Esophagus muscularis mucosa (tissue), 4 donors: ENCODE measurements at regions not wholly inside any gene's neighbourhood (a gene's known extent, or its start where the extent isn't known, plus 50 kb on each side); places are given as distances from the start of the nearest gene placed in this dataset.
"Not testable (repeated sequence)": the region's sequence is repeated elsewhere in the genome, so short reads cannot be mapped to it uniquely, and the experiment has no call there.

Experiments used
- CTCF ChIP-seq, 3 experiments: fragments of 200-600 bp in 2 of 3; fragments of 450-650 bp in 1 of 3; sonication (generic) in 2 of 3; IDR thresholded peaks; one replicate each; pipeline ENCODE4 v1.5.1; 2017 to 2019; ENCODE audit warnings: antibody characterized with exemption in 3 of 3, mild to moderate bottlenecking in 2 of 3, moderate library complexity in 1 of 3
- EP300 ChIP-seq: sonication (generic); formaldehyde crosslinking; IDR thresholded peaks from one replicate; pipeline ENCODE4 v1.6.1; 2017; ENCODE audit warnings: antibody characterized with exemption
- POLR2A ChIP-seq: fragments of 450-650 bp; IDR thresholded peaks from one replicate; pipeline ENCODE4 v1.6.1; 2017; ENCODE audit warnings: antibody characterized with exemption, moderate library complexity, mild to moderate bottlenecking, low read depth
- POLR2AphosphoS5 ChIP-seq, 2 donors: sonication (generic); formaldehyde crosslinking; IDR thresholded peaks; one replicate each; pipeline ENCODE4 v1.6.1; 2017; ENCODE audit warnings: antibody characterized with exemption in 2 of 2

- TF ChIP-seq CTCF (IDR thresholded peaks at IDR 0.05); EP300; POLR2A; POLR2AphosphoS5 (IDR thresholded peaks at IDR 0.05): not testable (repeated sequence)
These were observed 121.6 kb upstream of the FOXD4L5 start for GRCh38 chr9:65406625-65407024.
